ENCODE measurements at regions not wholly inside any gene's neighbourhood (a gene's known extent, or its start where the extent isn't known, plus 50 kb on each side); places are given as distances from the start of the nearest gene placed in this dataset.

DNA sequence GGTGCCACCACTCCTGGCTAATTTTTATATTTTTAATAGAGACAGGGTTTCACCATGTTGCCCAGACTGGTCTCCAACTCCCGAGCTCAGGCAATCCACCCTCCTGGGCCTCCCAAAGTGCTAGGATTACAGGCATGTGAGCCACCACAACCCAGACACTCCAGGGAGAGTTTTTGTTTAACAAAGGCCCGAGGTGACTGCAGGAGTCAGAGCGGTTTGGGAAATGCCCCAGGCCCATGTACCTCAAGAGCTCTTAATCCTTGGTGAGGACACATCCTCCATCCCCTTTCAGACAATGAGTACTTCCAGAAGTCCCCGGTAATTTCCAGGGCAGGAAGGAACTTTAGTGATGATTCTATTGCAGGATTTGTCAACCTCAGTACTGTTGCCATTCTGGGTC lies 176.0 kb downstream of the ESRRB start:
- DNase-seq = no peak

DNA sequence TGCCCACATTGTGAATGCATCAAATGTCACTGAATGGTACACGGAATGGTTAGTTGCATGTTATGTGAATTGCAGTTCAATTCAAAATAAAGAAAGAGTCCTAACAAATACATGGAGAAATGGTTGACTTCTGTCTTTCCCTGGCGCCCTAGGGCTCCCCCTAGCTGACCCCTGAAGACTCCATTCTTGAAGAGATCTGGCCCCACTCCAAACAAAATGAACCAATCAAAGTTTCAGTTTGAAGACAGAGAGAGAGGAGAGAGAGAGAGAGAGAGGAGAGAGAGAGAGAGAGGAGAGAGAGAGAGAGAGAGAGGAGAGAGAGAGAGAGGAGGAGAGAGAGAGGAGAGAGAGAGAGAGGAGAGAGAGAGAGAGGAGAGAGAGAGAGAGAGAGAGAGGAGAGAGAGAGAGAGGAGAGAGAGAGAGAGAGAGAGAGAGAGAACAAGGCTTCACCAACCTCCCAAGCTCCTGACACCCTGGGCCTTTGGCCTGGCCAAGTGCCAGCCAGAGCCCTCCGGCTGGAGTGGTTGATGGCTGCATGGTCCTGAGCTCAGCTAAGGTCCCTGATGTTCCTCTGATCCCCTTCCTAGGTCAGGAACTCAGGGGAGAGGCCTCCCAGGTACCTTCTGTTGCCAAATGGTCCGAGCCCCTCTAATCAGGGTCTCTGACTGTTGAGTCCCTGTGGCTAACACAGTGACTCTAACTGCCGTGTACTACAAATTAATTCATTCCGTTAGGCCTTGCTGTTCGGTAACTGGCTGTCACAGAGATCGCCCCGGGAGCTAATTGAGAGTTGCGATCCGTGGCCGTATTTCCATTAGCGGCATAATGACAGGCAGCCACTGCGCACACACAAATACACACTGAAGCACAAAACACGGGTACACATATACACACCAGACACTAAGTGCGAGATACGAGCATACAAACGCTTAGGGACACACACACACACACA lies 188.8 kb downstream of the ESRRB start:
- no peak for DNase-seq

DNA sequence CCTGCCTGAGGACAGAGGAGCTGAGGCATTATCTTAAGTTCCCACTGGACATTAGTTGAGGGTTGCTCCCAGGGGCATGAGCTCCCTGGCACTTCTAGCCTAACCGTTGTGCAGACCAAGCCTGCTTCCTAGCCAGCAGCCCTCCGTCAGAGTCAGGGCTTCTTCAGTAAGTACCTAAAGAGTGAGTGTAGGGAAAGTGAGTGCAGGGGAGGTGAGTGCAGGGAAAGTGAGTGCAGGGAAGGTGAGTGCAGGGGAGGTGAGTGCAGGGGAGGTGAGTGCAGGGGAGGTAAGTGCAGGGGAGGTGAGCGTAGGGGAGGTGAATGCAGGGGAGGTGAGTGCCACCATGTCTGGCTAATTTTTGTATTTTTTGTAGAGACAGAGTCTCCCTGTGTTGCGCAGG lies 190.5 kb downstream of the ESRRB start:
- DNase-seq = no peak

DNA sequence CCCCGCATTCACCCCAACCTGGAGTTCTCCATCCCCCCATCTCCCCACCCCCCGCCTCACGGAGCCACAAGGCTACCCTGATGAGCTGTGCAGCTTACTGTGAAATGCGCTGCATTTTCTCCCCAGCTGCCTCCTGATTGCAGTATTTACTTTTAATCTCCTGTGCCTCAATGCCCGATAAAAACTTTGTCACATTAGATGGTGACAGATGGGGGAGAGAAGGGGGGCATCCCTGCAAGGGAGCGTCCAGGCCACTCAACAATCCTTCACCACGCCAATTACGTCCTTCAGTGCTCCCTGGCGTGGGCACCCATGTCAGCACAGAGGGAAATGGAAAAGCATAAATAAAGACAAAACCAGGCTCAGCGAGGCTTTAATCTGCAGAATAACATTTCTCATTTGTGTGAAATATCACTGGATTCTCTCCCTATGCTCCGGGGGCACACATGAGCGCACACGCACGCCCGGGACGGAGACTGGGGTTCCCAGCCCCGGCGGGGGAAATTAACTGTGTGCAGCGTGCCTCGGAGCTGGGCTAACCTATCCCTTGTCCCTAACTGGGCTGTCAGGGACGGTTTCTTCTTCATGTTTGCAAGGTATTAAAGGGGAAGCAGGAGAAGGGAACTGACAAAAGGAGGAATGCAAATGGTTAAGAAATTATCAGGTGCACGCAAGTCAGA lies 186.7 kb upstream of the VASH1 start:
- DNase-seq = no peak

DNA sequence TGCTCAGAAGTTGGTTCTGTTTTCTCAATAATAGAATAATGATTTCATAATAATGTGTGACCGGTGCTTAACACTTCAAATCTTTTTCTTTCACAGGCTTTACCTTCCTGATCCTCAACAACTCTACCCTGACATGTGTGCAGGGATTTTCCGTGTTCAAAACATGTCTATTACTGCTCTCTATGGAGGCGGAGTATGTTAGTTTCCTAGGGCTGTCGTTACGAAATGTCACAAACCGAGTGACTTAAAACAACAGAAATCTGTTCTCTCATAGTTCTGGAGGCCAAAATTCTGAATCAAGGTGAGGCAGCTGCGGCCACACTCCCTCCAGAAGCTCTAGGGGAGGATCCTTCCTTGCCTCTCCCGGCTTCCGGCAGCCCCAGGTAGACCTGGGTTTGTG lies 186.2 kb upstream of the VASH1 start:
- no peak for DNase-seq

DNA sequence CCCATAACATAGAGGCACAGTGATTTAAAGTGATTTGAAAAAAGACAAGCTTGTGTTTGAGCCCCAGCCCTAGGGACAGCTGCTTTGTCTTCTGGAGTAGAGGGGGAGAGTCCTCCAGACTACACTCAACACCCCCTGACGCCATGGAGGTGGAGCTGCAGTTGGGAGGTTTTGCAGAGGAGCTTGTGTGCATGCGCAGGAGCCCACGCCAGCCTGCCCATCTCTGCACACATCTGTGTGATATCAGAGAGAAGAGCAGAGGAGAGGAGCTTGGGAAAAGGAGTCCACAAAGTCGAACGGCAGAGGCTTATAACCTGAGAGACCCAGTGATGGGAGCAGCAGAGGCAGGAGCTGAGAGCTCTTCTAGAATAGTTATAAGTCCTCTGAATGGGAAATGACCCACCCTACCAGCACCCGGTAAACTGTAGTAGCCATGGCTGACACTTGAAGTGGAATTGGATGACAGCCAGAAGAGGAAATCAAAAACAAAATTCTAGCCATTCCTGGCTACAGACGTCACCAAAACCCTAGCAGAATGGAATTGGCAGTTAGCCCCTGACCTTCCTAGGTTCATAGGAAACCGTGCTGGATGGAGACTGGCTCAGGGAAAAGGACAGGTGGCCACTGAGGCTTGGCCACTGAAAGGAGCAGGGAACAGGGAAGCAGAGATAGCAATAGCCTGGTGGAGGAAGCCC lies 185.1 kb upstream of the VASH1 start:
- DNase-seq = no peak

DNA sequence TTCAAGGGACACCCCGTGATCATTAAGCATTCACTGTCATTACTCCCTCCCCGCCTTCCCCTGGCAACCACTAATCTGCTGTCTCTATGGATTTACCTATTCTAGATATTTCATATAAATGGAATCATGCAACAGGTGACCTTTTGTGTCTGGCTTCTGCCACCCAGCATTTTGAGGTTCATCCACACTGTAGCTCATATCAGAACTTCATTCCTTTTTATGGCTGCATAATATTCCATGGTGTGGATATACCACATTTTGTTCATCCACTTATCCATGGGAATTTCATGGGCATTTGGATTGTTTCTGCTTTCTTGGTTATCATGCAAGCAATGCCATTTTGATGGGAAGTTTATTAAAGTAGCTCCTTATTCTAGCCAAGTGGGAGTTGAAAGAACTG lies 184.2 kb upstream of the VASH1 start:
- DNase-seq = no peak

DNA sequence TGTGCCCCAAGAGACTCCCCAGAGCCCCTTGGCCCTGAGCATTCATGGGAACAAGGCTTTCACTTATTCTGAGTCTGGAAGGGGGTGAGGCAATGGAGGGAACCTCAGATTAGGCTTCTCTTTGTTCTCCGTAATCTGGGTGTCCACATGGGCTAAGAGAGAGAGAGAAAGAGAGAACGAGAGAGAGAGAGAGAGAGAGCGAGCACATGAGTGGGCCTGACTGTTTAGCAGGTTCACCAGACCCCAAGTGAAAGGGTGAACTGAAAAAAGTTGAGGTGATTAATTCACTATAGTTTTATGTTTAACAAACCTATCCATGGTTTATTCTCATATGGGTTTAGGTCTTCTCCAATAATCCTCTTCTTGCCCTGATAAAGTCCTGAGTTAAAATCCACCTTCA lies 183.4 kb upstream of the VASH1 start:
- DNase-seq = no peak

DNA sequence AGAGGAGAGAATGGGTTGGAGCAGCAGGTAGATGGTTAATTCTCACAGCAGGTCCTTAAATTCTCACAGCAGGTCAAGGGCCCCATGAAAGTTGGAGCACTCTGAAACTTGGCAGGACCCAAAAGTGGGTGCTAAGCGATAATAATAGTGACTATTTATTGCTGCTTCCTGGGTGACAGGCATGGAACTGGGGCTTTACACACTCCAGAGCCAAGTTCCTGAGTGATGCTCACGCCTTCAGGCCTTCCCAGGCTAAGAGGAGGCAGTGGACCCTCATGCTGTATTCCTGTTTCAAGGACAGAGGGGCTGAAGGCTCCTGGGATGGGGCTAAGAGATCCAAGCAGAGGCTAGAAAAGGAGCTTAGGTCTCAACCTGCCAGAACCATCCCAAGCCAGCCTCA lies 180.9 kb upstream of the VASH1 start:
- no peak for DNase-seq

DNA sequence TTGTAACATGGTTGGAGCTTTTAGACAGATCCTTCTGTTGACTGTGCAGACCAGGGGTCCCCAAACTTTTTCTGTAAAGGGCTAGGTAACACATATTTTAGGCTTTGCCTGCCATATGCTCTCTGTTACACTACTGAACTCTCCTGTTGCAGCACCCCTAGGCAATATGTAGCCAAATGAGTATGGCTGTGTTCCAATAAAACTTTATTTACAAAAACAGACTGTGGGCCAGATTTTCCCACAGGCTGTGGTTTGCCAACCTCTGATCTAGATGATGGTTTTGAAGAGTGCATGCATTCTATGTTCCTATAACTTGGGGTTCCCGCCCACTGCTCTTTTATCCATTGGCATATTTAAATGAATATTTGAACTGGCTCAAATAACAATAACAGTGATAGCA lies 180.3 kb upstream of the VASH1 start:
- DNase-seq = no peak

DNA sequence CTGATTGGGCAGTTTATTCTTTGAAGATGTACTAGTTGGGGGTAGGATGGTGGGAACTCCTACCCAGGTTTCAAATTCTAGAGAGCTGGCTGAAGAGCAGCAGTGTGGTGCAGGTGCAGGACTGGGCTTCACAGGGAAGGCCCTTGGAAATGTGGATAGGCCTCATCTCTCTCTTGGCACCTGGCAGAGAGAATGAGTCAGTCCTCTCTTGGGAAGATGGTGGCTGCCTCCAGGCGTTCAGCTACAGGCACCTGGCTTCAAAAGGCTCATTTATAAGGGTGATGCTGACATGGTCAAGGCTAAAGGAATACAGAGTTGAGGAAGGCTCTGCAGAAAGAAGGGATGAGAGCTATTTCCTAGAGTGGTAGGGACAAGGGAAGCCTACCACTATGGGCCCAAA lies 179.7 kb upstream of the VASH1 start:
- no peak for DNase-seq

DNA sequence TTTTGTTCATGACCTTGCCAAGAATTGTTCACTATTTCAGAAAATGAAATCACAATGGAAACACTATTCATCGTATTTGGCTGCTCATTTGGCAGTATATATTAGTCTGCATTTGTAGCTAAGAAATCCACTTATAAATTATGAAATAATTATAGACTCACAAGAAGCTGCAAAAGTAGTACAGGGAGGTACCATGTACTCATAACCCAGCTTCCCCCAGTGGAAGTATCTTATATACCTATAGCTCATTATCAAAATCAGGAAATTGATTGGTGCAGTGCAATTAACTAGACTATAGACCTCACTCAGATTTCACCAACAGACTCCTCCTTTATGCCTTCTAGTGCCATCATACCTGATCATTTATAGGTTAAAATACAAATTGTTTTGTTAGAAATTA lies 178.8 kb upstream of the VASH1 start:
- no peak for DNase-seq

DNA sequence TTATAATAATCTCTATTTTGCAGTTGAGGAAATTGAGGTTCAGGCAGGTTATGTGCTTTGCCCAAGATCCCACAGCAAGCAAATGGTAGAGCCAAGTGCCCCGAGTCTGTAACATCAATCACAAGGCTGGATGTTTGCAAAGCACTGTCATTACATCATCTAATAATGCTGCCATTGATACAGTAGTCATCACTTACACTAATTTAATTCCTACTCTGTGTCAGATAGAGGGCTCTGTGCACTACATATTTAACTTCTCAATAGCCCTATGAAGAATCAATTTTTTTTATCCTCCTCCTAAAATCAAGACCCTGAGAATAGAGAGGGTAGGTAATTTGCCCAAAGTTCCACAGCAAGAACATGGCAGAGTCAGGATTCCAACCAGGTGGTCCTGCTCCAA lies 178.1 kb upstream of the VASH1 start:
- no peak for DNase-seq

DNA sequence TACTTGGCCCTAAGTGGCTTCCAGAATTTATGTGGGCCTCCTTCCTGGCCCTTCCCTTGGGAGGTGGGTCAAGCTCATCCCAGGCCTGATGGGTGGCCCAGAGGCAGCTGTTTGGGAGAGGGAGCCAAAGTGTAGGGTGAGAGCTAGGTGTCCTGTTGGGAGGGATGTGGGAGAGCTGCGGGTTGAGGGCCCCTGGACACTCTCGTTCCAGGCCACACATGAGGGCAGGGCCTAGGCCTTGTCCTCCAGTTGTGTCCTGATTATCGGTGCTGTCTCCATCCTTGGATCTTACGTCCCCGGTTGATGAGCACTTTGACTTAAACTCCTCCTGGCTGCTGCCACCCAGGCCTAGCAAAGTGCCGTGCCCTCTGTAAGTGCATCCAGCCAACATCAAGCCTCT lies 177.5 kb upstream of the VASH1 start:
- DNase-seq = no peak

DNA sequence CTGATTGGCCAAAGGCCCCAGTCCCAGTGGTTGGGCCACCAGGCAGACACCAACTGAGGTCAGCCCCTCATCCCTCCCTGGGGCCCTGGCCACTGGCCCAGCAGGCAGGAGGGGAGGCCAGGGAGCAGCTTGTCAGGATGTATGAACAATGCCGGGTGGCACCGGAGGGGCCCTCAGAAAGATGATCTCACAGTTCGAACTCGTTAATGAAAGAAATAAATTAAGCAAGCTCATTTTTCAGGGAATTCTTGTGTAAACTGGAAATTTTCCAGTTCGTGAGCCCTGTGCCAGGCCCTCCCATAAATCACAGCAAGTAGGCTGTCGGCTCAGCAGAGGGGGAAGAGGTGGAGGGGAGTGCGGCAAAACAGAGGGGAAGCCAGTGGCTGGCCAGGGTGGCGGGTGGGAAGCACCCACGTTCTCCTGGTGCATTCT lies 177.0 kb upstream of the VASH1 start:
- DNase-seq = no peak

DNA sequence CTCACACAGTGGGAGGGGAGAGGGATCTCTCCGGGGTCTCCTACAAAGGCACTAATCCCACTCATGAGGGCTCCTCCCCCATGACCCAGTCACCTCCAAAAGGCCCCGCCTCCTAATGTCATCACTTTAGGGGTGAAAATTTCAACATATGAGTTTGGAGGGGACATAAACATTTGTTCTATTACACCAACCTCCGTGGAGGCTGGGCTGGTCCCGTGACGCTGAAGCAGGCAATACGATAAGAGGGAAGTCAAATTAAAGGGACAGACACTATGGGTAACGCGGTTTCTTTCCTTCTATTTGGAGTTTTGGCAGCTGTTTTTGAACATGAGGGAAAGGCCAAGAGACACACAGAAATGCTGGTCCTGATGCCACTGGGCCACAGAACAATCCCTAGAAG lies 175.7 kb upstream of the VASH1 start:
- DNase-seq = no peak

DNA sequence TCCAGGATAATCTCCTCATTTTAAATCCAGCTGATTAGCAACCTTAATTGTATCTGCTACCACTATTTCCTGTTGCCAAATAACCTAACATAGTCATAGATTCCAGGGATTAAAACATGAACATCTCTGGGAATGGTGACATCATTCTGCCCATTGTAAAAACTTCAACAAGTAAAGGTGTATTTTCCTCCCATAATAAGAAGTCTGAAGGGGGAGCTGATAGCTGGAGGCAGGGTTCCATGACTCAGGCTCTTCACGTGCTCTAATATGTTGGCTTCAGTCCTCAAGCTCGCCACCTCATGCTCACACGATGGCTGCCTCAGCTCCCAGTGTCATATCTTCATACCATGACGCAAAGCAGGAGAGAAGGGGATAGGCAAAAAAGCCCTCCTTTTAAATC lies 172.0 kb upstream of the VASH1 start:
- no peak for DNase-seq

DNA sequence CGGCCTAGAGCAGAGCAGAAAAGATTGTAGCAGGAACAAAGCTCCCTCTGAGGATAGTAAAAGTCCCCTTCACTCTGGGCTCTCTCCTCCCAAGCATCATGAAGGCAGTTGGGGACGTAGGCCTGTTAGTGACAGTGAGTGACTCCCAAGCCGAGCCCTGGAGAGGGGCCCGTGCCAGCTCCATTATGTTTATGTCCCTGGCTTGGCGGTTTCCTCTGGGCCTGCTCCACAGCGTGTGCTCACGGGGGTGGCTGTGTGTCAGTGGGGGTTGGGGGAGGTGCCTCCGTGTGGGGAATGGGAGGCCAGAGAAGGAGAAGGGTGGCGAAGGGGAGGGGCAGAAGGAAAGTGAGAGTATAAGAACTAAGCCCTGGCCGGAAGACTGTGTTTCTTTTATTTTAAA lies 170.0 kb upstream of the VASH1 start:
- no peak for DNase-seq

DNA sequence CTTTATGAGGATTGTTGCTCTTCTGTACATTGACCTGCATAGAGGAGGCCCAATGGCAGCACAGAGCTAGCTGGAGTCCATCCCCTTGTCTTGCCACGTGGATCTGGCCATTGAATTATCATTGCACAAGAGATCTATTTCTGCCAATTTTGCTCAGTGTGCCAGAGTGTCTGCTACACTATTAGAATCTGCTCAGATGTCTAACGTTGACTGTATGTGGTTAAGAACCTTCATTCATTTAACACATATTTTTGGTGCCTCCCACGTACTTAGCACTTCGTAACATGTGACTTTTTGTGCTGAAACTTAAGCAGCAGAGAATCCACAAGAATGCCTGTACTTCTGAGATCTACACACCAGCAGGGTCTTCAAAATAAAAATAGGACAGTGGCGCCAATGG lies 166.0 kb upstream of the VASH1 start:
- no peak for DNase-seq

DNA sequence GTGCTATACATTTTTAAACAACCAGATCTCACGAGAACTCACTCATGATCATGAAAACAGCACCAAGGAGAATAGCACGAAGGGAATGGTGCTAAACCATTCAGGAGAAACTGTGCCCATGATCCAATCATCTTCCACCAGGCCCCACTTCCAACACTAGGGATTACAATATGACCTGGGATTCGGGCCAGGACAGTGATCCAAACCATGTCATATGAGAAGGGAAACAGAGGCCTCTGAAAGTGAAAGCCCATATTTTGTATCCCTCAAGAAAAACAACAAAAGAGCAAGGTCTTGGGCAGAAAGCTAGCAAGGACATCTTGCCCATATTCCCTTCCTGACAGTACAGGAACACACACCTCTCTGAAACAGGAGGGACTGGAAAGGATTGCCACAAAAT lies 163.9 kb upstream of the VASH1 start:
- DNase-seq = no peak

DNA sequence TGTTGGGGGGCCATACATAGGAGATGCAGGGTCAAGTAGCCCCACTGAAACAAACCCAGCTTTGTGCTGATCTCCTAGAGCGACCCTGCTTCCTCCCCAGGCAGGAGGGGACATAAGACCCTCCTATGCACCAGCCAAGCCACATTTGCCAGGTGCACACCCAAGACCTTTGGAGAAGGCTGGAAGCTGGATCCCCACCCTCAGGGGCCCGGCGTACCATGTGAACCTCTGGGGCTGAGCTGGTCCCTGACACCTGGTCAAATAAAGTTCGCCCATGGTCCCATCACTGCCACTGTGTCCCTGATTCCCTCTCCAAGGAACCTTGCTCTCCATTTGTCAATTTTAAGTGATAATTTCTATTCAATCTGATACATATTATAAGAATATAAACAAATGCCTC lies 162.1 kb upstream of the VASH1 start:
- no peak for DNase-seq

DNA sequence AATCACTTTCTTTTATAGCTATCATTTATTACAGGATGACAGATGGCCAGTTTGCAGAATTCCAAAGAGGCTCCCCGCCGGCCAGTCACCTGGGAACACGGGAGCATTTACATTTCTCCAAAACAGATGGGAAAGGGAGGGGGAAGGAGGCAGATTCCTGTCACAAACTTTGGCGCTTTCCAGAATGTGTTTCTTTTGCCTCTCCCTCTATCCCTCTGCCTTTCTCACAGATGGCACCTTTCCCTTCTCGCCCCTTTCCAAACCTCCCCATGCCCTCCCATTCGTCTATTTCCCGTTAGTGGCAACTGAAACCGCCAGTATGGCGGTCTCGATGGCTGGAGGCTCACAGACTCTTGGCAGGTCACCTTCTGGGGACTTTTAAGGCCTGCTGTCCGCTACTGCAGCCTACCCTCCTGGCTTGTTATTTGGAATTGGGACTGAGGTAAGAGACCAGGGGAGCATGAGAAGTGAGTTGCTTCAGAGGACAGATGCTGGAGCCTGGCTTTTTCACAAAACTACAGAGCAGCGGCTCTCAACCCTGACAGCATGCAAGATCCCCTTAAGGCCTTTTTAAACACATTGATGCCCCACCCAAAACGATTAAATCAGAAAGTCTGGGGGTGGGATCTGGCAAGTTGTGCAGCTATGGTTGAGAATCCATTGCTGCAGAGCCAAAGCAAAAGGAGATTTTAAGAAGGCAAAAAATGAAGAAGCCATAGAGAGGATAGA lies 161.5 kb upstream of the VASH1 start:
- no peak for DNase-seq

DNA sequence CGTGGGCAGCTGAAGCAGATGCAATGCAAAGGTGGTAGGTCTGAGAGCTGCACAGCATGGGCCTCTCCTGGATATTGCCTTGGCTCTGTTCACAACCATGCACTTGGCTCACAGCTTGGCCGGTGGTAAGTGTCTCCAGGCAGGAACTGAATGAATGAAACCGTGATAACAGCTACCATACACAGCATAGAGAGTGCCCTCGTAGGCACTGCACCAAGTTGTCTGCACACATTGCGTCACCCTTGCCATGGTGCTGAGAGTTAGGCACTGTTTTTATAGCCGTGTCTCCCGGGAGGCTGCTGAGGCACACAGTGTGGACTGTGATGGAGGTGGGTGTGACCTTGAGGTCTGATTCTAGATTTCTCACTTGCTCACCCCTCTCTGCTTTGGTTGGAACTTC lies 157.6 kb upstream of the VASH1 start:
- no peak for DNase-seq

Data from activated CD4-positive, CD25-positive, alpha-beta regulatory T cell (primary cell).